IMR-90 (cell line): ENCODE measurements at regions not wholly inside any gene's neighbourhood (a gene's known extent, or its start where the extent isn't known, plus 50 kb on each side); places are given as distances from the start of the nearest gene placed in this dataset.

ENCODE experiments used
- ATAC-seq: fragments of 200-7000 bp; cut with Tn5 transposase; 2 replicates; pipeline ENCODE4 v1.9.1; 2020; ENCODE audit warnings: low read depth, mild to moderate bottlenecking, moderate library complexity
- BruUV-seq: library from RNA; stranded (reverse); fragments of 400-500 nt; replicated peaks from 2 replicates; lab custom pipeline; 2021; lab: Mats Ljungman, UMichigan
- CTCF ChIA-PET: fragments of 300-600 bp; formaldehyde crosslinking; extraction: SDS; loops from one replicate; lab custom pipeline; 2021; ENCODE audit warnings: antibody characterized with exemption; lab: Yijun Ruan, JAX
- POLR2A ChIA-PET: fragments of 300-600 bp; sonication (Branson Sonifier 250); formaldehyde crosslinking; loops from one replicate; lab custom pipeline; 2022; ENCODE audit warnings: antibody characterized with exemption; ENCODE audit not compliant: unreplicated experiment; lab: Charles Lee
- DNase-seq: peaks from one replicate; pipeline ENCODE4 v3.0.0; 2013
- H2AFZ ChIP-seq: replicated peaks from 2 replicates; pipeline ENCODE3; 2013; ENCODE audit warnings: low read length, mild to moderate bottlenecking; ENCODE audit not compliant: poor library complexity
- H2AK5ac ChIP-seq: 2 replicates; pipeline ENCODE4 v1.6.1; 2013; ENCODE audit warnings: low read depth, low read length, inconsistent platforms
- H2AK9ac ChIP-seq: replicated peaks from 2 replicates; pipeline ENCODE3; 2013; ENCODE audit warnings: mild to moderate bottlenecking, low read depth, low read length, moderate library complexity; ENCODE audit not compliant: poor library complexity
- H2BK120ac ChIP-seq: 2 replicates; pipeline ENCODE4 v1.6.1; 2013; ENCODE audit warnings: low read depth, low read length, inconsistent platforms
- H2BK15ac ChIP-seq: 3 replicates; pipeline ENCODE4 v1.6.1; 2013; ENCODE audit warnings: low read depth, low read length, inconsistent platforms
- H2BK20ac ChIP-seq: 2 replicates; pipeline ENCODE4 v1.6.1; 2013; ENCODE audit warnings: low read depth, mild to moderate bottlenecking, inconsistent platforms, low read length, moderate library complexity
- H2BK5ac ChIP-seq: 2 replicates; pipeline ENCODE4 v1.6.1; 2013; ENCODE audit warnings: mild to moderate bottlenecking, low read depth, low read length, inconsistent platforms; ENCODE audit not compliant: poor library complexity, severe bottlenecking
- H3K14ac ChIP-seq: replicated peaks from 2 replicates; pipeline ENCODE4 v1.6.1; 2013; ENCODE audit warnings: low read depth, low read length, inconsistent platforms
- H3K18ac ChIP-seq: 2 replicates; pipeline ENCODE4 v1.6.1; 2013; ENCODE audit warnings: low read depth, low read length, control low read depth
- H3K23ac ChIP-seq: 2 replicates; pipeline ENCODE4 v1.6.1; 2013; ENCODE audit warnings: low read depth, low read length, inconsistent platforms
- H3K27ac ChIP-seq: 2 replicates; pipeline ENCODE4 v1.5.1; 2013; ENCODE audit warnings: mild to moderate bottlenecking, control low read depth, low read length; ENCODE audit not compliant: insufficient read depth
- H3K27me3 ChIP-seq: 2 replicates; pipeline ENCODE4 v1.6.1; 2013; ENCODE audit warnings: low read length; ENCODE audit not compliant: control insufficient read depth, insufficient read depth
- H3K36me3 ChIP-seq: 2 replicates; pipeline ENCODE4 v1.6.1; 2013; ENCODE audit warnings: low read length, mixed read lengths; ENCODE audit not compliant: control insufficient read depth, insufficient read depth
- H3K4ac ChIP-seq: 2 replicates; pipeline ENCODE4 v1.6.1; 2013; ENCODE audit warnings: low read depth, low read length, inconsistent platforms
- H3K4me1 ChIP-seq: 2 replicates; pipeline ENCODE4 v1.6.1; 2013; ENCODE audit warnings: low read length, mixed read lengths; ENCODE audit not compliant: control insufficient read depth, insufficient read depth
- H3K4me2 ChIP-seq: 2 replicates; pipeline ENCODE4 v1.6.1; 2013; ENCODE audit warnings: low read depth, mild to moderate bottlenecking, control low read depth, low read length, moderate library complexity
- H3K4me3 ChIP-seq: 2 replicates; pipeline ENCODE4 v1.5.1; 2013; ENCODE audit warnings: low read depth, mild to moderate bottlenecking, control low read depth, low read length, moderate library complexity; ENCODE audit not compliant: insufficient read depth
- H3K56ac ChIP-seq: 2 replicates; pipeline ENCODE4 v1.6.1; 2013; ENCODE audit warnings: low read length, inconsistent platforms; ENCODE audit not compliant: insufficient read depth; ENCODE audit errors: extremely low read depth
- H3K79me1 ChIP-seq, 2 experiments: 2 replicates each; pipeline ENCODE4 v1.6.1; 2013; ENCODE audit warnings: low read length in 2 of 2, inconsistent platforms in 1 of 2, low read depth in 1 of 2
- H3K9ac ChIP-seq: 2 replicates; pipeline ENCODE4 v1.6.1; 2013; ENCODE audit warnings: low read depth, low read length, control low read depth
- H3K9me1 ChIP-seq: 2 replicates; pipeline ENCODE4 v1.6.1; 2013; ENCODE audit warnings: low read length, inconsistent platforms; ENCODE audit not compliant: insufficient read depth
- H3K9me3 ChIP-seq: 2 replicates; pipeline ENCODE4 v1.6.1; 2013; ENCODE audit warnings: low read length; ENCODE audit not compliant: control insufficient read depth, insufficient read depth
- H4K20me1 ChIP-seq: 2 replicates; pipeline ENCODE4 v1.6.1; 2013; ENCODE audit warnings: low read length, inconsistent platforms; ENCODE audit not compliant: insufficient read depth
- H4K5ac ChIP-seq: 2 replicates; pipeline ENCODE4 v1.6.1; 2013; ENCODE audit warnings: mild to moderate bottlenecking, low read depth, low read length, control low read depth
- H4K8ac ChIP-seq, 2 experiments: 2 replicates each; pipeline ENCODE4 v1.6.1; 2013; ENCODE audit warnings: low read depth in 2 of 2, low read length in 2 of 2, control low read depth in 1 of 2, inconsistent platforms in 1 of 2
- H4K91ac ChIP-seq: 2 replicates; pipeline ENCODE4 v1.6.1; 2013; ENCODE audit warnings: low read depth, low read length, inconsistent platforms; ENCODE audit not compliant: insufficient read depth
- BHLHE40 ChIP-seq: fragments of 150-350 bp; IDR thresholded peaks from 2 replicates; pipeline ENCODE4 v1.6.1; 2016; ENCODE audit warnings: mild to moderate bottlenecking, low read depth, low read length
- MXI1 ChIP-seq: IDR thresholded peaks from 2 replicates; pipeline ENCODE4 v1.6.1; 2012; ENCODE audit warnings: low read depth, mild to moderate bottlenecking, low read length, moderate library complexity, borderline replicate concordance
- RAD21 ChIP-seq: IDR thresholded peaks from 2 replicates; pipeline ENCODE4 v1.6.1; 2012; ENCODE audit warnings: low read length, improper control_type of control experiment
- RCOR1 ChIP-seq: IDR thresholded peaks from 2 replicates; pipeline ENCODE4 v1.6.1; 2012; ENCODE audit warnings: mild to moderate bottlenecking, low read length, improper control_type of control experiment; ENCODE audit not compliant: insufficient replicate concordance
- SMC3 ChIP-seq: fragments of 150-350 bp; IDR thresholded peaks from 2 replicates; pipeline ENCODE4 v1.6.1; 2016; ENCODE audit warnings: low read depth, mild to moderate bottlenecking, antibody characterized with exemption, low read length, moderate library complexity
- dilution Hi-C: fragments of 300-500 bp; cut with HindIII; formaldehyde crosslinking; loops from one replicate; pipeline ENCODE4 v1.14.3; 2018; ENCODE audit warnings: low sequenced_read_pairs; ENCODE audit not compliant: unreplicated experiment
- in situ Hi-C: fragments of 300-500 bp; cut with MboI; formaldehyde crosslinking; loops from 3 replicates; pipeline ENCODE4 v1.14.3; 2019; ENCODE audit warnings: low sequenced_read_pairs, inconsistent platforms, mixed read lengths
- intact Hi-C: fragments of 100-400 bp; cut with micrococcal nuclease; formaldehyde crosslinking; loops from 2 replicates; pipeline ENCODE4 v1.10.0; 2022

DNA sequence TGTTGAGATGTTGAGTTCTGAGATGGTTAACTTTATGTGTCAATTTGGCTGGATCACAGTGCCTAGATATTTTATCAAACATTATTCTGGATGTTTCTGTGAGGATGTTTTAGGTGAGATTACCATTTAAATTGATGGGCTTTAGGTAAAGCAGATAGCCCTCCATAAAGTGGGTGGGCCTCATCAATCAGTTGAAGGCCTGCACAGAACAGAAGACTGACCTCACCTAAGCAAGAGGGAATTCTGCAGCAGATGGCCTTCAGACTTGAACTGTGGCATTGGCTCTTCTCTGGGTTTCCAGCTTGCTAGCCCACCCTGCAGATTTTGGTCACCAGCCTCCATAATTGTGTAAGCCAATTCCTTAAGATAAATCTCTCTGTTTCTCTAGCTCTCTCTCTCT lies 260.4 kb upstream of the VEPH1 start:
- Histone ChIP-seq H3K79me1 (no peaks in the 10 kb centered on the region), H2AK9ac (no peak overlapping the region), H3K18ac (no peak overlapping the region), H3K14ac (no peak overlapping the region), H2BK20ac (no peak overlapping the region), H3K9me1 (no peaks in the 10 kb centered on the region), H4K91ac (no peak overlapping the region), H2AK5ac (no peak overlapping the region), H3K4ac (no peak overlapping the region), H3K56ac (no peak overlapping the region), H3K36me3 (no peaks in the 10 kb centered on the region), H4K5ac (no peak overlapping the region), H2BK15ac (no peak overlapping the region), H3K4me2 (no peak overlapping the region), H3K9ac (no peak overlapping the region), H4K8ac (no peak overlapping the region), H3K27ac (no peak overlapping the region), H3K9me3 (no peaks in the 10 kb centered on the region), H2BK120ac (no peak overlapping the region), H4K20me1 (no peaks in the 10 kb centered on the region), H2BK5ac (no peak overlapping the region), H3K23ac (no peak overlapping the region), H3K27me3 (no peaks in the 10 kb centered on the region), H3K4me3 (no peak overlapping the region), H3K4me1 (no peaks in the 10 kb centered on the region), H2AFZ (no peak overlapping the region)
- ATAC-seq (no peak), DNase-seq (no peak)
- dilution Hi-C loops (no loop called here), in situ Hi-C loops (no loop called here), intact Hi-C loops (no loop called here)
- no peak for TF ChIP-seq BHLHE40
- no peak for TF ChIP-seq MXI1
- TF ChIP-seq SMC3 = no peak
- no peak for TF ChIP-seq RAD21
- TF ChIP-seq RCOR1 = no peak
- CTCF ChIA-PET = no interaction called here
- POLR2A ChIA-PET = no interaction called here
- no TSS peak for BruUV-seq
